Liver (tissue), 3 donors: ENCODE measurements at regions not wholly inside any gene's neighbourhood (a gene's known extent, or its start where the extent isn't known, plus 50 kb on each side); places are given as distances from the start of the nearest gene placed in this dataset.

Source experiments
- TAF1 ChIP-seq: conservative IDR thresholded peaks from 2 replicates; pipeline ENCODE4 v1.6.1; 2016; ENCODE audit warnings: antibody characterized with exemption, mild to moderate bottlenecking
- TF ChIP-seq, protein P1 (sequence below): fragments of 150-350 bp; IDR thresholded peaks from 2 replicates; pipeline ENCODE4 v1.5.1; 2017; ENCODE audit warnings: improper control_type of control experiment, low read depth, low read length; ENCODE audit not compliant: missing input control
- donor health status: healthy.
- donor health status: healthy.

DNA sequence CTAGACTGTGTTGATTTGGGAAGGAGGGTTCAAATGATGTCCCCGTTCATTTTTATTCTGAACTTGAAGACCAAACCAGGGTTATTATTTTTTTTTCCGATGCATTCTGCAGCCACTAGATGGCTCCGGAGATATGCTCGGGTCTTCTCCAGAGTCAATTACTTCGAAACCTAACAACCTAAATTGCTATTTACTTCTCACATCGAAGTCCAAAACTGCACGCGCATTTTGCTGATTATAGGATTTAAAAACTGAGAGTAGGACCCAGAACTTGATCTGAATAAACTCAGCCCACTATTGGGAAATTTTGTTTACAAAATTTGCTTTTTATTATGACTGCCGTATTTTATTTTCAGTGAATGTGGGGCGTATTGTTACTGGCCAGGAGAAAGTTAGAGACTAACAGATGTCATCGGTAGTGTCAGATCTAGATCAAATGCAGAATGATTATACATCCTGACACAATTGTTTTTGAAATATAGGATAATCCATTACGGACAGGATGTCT lies 263.8 kb downstream of the HS3ST3A1 start:
- TF ChIP-seq, protein P1, sequence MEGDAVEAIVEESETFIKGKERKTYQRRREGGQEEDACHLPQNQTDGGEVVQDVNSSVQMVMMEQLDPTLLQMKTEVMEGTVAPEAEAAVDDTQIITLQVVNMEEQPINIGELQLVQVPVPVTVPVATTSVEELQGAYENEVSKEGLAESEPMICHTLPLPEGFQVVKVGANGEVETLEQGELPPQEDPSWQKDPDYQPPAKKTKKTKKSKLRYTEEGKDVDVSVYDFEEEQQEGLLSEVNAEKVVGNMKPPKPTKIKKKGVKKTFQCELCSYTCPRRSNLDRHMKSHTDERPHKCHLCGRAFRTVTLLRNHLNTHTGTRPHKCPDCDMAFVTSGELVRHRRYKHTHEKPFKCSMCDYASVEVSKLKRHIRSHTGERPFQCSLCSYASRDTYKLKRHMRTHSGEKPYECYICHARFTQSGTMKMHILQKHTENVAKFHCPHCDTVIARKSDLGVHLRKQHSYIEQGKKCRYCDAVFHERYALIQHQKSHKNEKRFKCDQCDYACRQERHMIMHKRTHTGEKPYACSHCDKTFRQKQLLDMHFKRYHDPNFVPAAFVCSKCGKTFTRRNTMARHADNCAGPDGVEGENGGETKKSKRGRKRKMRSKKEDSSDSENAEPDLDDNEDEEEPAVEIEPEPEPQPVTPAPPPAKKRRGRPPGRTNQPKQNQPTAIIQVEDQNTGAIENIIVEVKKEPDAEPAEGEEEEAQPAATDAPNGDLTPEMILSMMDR: peak; percentile 76
- no peak for TF ChIP-seq TAF1
